IPS-18a (cell line): ENCODE measurements at regions not wholly inside any gene's neighbourhood (a gene's known extent, or its start where the extent isn't known, plus 50 kb on each side); places are given as distances from the start of the nearest gene placed in this dataset.
"Not testable (repeated sequence)": the region's sequence is repeated elsewhere in the genome, so short reads cannot be mapped to it uniquely, and the experiment has no call there.

Experiments used
- H3K27ac ChIP-seq: one replicate; pipeline ENCODE4 v1.5.1; 2013; ENCODE audit warnings: low read length
- H3K27me3 ChIP-seq: one replicate; pipeline ENCODE4 v1.6.1; 2013; ENCODE audit warnings: mild to moderate bottlenecking, low read length; ENCODE audit not compliant: control insufficient read depth, insufficient read depth
- H3K36me3 ChIP-seq: one replicate; pipeline ENCODE4 v1.6.1; 2013; ENCODE audit warnings: low read depth, low read length; ENCODE audit not compliant: control insufficient read depth
- H3K4me1 ChIP-seq: one replicate; pipeline ENCODE4 v1.6.1; 2013; ENCODE audit warnings: low read depth, low read length; ENCODE audit not compliant: control insufficient read depth
- H3K4me3 ChIP-seq: one replicate; pipeline ENCODE4 v1.5.1; 2013; ENCODE audit warnings: low read length
- H3K9ac ChIP-seq: one replicate; pipeline ENCODE4 v1.6.1; 2013; ENCODE audit warnings: mild to moderate bottlenecking, low read length, moderate library complexity
- H3K9me3 ChIP-seq: one replicate; pipeline ENCODE4 v1.6.1; 2013; ENCODE audit warnings: low read depth, low read length; ENCODE audit not compliant: control insufficient read depth

- Histone ChIP-seq H3K27me3 (no peaks in the 10 kb centered on the region), H3K9me3 (no peaks in the 10 kb centered on the region), H3K4me3 (no peak overlapping the region), H3K4me1 (peaks cover 8% of the 10 kb centered on the region), H3K27ac (no peak overlapping the region), H3K36me3 (no peaks in the 10 kb centered on the region), H3K9ac (no peak overlapping the region)
Observed at GRCh38 chr6:163741743-163742363, 327.3 kb downstream of the QKI start.

DNA sequence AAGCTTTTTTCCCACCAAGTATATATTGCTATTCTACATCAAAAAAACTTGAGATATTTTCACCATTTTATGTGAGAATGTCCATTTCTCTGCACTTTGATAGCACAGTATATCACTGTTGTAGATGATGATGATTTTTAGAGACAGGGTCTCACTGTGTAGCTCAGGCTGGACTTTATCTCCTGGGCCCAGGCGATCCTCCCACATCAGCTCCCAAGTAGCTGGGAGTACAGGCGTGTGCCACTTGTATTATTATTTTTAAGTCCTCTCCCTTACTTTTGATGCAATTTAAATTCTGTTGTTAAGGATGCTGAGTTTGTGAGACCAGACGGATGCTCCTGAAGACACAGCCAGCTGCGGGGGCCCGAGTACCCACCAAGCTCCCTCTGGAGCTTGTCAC is 326.8 kb downstream of the QKI start:
- Histone ChIP-seq H3K4me1 (peaks cover 8% of the 10 kb centered on the region), H3K27ac (no peak overlapping the region), H3K36me3 (no peaks in the 10 kb centered on the region), H3K9ac (no peak overlapping the region), H3K9me3 (no peaks in the 10 kb centered on the region), H3K27me3 (no peaks in the 10 kb centered on the region), H3K4me3 (no peak overlapping the region)

DNA sequence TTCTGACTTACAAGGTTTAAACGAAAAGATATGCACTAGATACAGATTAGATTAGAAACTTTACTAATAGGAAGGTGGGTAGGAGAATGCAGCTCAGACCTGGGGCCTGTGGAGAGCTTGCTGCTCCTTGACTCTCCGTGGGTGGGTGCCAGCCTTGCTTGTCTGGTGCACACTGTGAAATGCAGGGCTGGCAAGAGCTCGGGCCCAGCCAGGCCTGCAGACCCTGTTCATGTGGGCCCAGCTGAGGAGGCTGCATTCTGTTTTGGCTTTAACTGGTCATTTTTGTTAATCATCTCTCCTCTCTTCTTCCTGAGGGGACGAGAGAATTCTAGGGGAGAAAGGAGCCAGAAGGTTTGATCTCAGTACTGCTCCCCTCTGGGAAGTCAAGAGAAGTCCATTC is 325.4 kb downstream of the QKI start:
- Histone ChIP-seq H3K9me3 (no peaks in the 10 kb centered on the region), H3K27ac (no peak overlapping the region), H3K9ac (no peak overlapping the region), H3K36me3 (no peaks in the 10 kb centered on the region), H3K27me3 (no peaks in the 10 kb centered on the region), H3K4me1 (peaks cover 8% of the 10 kb centered on the region), H3K4me3 (no peak overlapping the region)

DNA sequence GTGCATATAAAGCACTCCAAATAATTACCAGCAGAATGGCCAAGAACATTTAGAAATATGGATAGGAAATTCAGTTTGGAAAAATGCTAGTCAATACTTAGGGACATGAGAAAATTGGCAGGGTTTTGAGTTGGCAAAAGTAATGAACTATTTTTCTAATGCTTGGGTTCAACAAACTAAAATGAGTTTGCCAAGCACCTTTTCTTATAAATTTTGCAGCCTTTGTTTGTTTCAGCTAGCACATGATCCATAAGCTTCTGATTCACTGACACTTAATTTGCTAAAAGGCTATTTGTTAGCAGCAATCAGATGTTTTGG is 324.8 kb downstream of the QKI start:
- Histone ChIP-seq H3K27ac (no peak overlapping the region), H3K4me1 (peaks cover 8% of the 10 kb centered on the region), H3K4me3 (no peak overlapping the region), H3K9me3 (no peaks in the 10 kb centered on the region), H3K36me3 (no peaks in the 10 kb centered on the region), H3K27me3 (no peaks in the 10 kb centered on the region), H3K9ac (no peak overlapping the region)

DNA sequence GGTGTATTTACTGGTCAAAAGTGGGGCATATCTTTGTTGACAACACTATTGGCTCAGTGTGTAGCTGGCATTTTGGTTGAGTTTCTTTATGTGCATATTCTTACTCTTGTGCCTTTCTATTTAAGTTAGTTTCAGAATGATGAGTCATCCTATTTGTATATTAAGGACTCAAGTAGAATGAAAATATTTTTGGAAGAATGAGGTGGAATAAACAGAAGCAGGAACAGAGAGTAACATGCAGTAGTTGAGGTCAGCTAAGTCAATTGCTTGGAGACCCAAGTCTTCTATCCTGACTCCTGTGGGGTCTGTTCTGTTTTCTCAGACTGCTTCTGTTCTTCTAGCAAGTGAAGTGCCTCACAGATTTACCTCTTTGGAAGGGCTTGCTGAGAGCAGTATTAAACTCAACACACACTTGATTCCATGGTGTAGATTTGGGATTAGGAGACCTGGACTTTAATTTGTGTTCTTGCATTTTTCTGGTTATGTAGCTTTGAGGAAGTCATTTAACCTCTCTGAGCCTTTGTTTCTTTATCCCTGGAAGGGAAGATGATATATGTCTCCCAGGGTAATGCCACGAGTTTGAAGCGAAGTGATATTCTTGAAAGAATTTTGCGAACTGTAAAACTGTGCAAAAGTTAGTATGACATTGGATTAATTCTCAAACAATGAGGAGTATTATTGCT is 324.3 kb downstream of the QKI start:
- Histone ChIP-seq H3K27ac (no peak overlapping the region), H3K36me3 (no peaks in the 10 kb centered on the region), H3K9ac (no peak overlapping the region), H3K9me3 (no peaks in the 10 kb centered on the region), H3K4me3 (no peak overlapping the region), H3K27me3 (no peaks in the 10 kb centered on the region), H3K4me1 (peaks cover 8% of the 10 kb centered on the region)

GRCh38 chr6:163738304-163738703 is 323.8 kb downstream of the QKI start:
- Histone ChIP-seq H3K27me3 (no peaks in the 10 kb centered on the region), H3K27ac (no peak overlapping the region), H3K4me3 (no peak overlapping the region), H3K36me3 (no peaks in the 10 kb centered on the region), H3K9me3 (no peaks in the 10 kb centered on the region), H3K4me1 (peaks cover 8% of the 10 kb centered on the region), H3K9ac (no peak overlapping the region)

- no peaks in the 10 kb centered on the region for H3K9me3 ChIP-seq
- no peak overlapping the region for H3K9ac ChIP-seq
- no peak overlapping the region for H3K27ac ChIP-seq
- H3K27me3 ChIP-seq, result no peaks in the 10 kb centered on the region
- peaks cover 8% of the 10 kb centered on the region for H3K4me1 ChIP-seq
- H3K4me3 ChIP-seq, result no peak overlapping the region
- no peaks in the 10 kb centered on the region for H3K36me3 ChIP-seq
Observed at GRCh38 chr6:163735076-163735475, 320.6 kb downstream of the QKI start.

DNA sequence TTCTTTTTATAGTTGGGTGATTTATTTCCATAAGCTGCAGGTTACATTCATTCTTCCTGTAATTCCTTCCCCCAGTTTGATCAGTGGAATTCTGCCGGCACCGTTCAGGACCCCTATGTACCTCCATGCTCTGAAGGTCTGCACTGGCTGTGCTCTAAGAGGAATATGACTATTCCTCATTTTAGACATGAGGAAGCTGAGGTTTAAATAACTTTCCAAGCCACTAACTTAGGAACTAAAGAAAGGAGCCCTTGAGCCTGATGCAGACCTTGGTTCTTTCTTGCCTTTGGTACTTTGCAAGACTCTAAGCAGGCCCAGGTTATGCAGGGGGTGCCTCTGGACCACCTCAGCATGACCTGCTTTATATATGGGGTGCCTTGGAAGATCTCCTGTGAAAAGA is 318.5 kb downstream of the QKI start:
- no peak overlapping the region for H3K27ac ChIP-seq
- no peaks in the 10 kb centered on the region for H3K36me3 ChIP-seq
- H3K9me3 ChIP-seq, result no peaks in the 10 kb centered on the region
- H3K4me1 ChIP-seq, result no peaks in the 10 kb centered on the region
- no peaks in the 10 kb centered on the region for H3K27me3 ChIP-seq
- H3K4me3 ChIP-seq, result no peak overlapping the region
- H3K9ac ChIP-seq, result no peak overlapping the region

- no peaks in the 10 kb centered on the region for H3K9me3 ChIP-seq
- H3K36me3 ChIP-seq, result no peaks in the 10 kb centered on the region
- no peaks in the 10 kb centered on the region for H3K27me3 ChIP-seq
- H3K9ac ChIP-seq, result no peak overlapping the region
- no peaks in the 10 kb centered on the region for H3K4me1 ChIP-seq
- no peak overlapping the region for H3K4me3 ChIP-seq
- no peak overlapping the region for H3K27ac ChIP-seq
Observed at GRCh38 chr6:163732479-163732878, 318.0 kb downstream of the QKI start.

DNA sequence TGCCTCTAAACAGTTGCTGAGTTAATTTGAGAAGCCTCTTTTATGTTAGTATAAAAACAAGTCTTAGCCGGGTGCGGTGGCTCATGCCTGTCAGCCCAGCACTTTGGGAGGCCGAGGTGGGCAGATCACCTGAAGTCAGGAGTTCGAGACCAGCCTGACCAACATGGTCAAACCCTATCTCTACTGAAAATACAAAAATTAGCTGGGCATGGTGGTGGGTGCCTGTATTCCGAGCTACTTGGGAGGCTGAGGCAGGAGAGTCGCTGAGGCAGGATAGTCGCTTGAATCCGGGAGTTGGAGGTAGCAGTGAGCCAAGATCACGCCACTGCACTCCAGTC is 317.5 kb downstream of the QKI start:
- not testable (repeated sequence) for H3K27me3 ChIP-seq, H3K9ac ChIP-seq, H3K4me1 ChIP-seq, H3K36me3 ChIP-seq, H3K4me3 ChIP-seq, H3K27ac ChIP-seq, H3K9me3 ChIP-seq

GRCh38 chr6:163731215-163732013 is 316.9 kb downstream of the QKI start:
- Histone ChIP-seq H3K27ac (no peak overlapping the region), H3K27me3 (no peaks in the 10 kb centered on the region), H3K4me3 (no peak overlapping the region), H3K36me3 (no peaks in the 10 kb centered on the region), H3K4me1 (no peaks in the 10 kb centered on the region), H3K9me3 (no peaks in the 10 kb centered on the region), H3K9ac (no peak overlapping the region)
